GM18867 (cell line): ENCODE measurements at regions not wholly inside any gene's neighbourhood (a gene's known extent, or its start where the extent isn't known, plus 50 kb on each side); places are given as distances from the start of the nearest gene placed in this dataset.

ENCODE experiments used
- ATAC-seq: cut with Tn5 transposase; IDR thresholded peaks from one replicate; pipeline ENCODE4 v1.9.1; 2021; ENCODE audit warnings: mild to moderate bottlenecking, moderate library complexity; ENCODE audit not compliant: unreplicated experiment

GRCh38 chr3:153596401-153596800 lies 434.4 kb downstream of the RAP2B start:
- ATAC-seq: peak; percentile 75

DNA sequence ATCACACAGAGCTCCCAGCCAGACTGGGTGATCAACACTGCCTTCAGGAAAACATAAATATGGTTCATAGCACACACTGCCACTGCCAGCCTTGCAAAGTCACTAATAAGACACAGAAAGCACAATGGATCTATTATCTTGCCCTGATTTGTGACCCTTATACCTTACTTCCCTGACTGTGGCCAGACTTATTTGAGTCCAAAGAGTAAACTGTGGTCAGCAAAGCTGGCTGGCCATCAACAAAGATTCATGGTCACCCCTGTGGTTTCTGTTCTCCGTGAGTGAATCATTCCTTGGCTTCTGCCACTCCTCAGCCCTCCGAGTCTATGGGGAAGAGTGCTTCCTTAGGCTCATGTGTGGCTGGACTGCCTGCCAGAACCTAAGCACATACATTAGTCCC lies 437.7 kb downstream of the RAP2B start:
- no peak for ATAC-seq

DNA sequence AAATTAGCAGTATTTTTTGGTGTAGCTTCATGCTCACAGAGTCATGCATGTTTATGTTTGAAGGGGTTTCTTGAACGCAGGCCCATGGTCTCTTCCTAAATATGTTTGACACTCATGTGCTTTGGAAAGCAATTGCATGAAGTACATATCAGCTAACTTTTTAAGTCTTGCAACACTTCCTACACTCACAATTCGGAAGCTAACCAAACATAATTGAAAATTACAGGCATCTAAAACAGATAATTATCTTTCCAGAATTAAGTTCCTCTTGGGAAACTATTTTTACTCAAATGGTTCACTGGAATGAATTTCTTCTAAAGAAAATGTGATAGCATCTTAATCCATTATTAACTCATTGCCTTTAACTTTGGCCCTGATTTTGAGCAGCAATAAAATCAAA lies 438.9 kb downstream of the RAP2B start:
- ATAC-seq: no peak

GRCh38 chr3:153601374-153601853 lies 439.4 kb downstream of the RAP2B start:
- ATAC-seq: no peak

GRCh38 chr3:153602801-153603200 lies 440.8 kb downstream of the RAP2B start:
- no peak for ATAC-seq

GRCh38 chr3:153614140-153614539 lies 452.1 kb downstream of the RAP2B start:
- ATAC-seq: no peak

GRCh38 chr3:153614563-153614962 lies 452.5 kb downstream of the RAP2B start:
- ATAC-seq: no peak

GRCh38 chr3:153615863-153616262 lies 453.8 kb downstream of the RAP2B start:
- no peak for ATAC-seq

GRCh38 chr3:153617463-153617862 lies 455.4 kb downstream of the RAP2B start:
- ATAC-seq: no peak

- no peak for ATAC-seq
Observed at GRCh38 chr3:153618176-153618575, 456.1 kb downstream of the RAP2B start.

DNA sequence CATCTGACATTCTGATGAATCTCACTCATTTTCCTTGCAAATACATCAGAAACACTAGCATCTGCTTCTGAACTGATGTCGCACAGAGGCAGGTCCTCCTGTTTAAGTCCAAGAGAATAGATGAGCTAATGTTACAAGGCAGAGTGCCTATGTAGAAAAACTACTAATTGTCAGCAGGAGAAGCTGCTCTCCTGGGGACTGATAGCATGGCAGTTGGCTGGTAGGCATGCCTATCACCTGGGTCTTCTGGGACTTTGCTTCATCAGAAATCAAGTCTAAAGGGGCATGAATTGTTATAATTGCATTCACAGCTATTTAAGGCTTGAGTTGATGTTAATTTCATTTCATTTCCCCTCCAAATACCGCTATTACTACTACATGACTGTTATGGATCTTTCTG lies 457.2 kb downstream of the RAP2B start:
- ATAC-seq: no peak

- peak; percentile 98 for ATAC-seq
Observed at GRCh38 chr3:153621953-153622352, 459.9 kb downstream of the RAP2B start.

DNA sequence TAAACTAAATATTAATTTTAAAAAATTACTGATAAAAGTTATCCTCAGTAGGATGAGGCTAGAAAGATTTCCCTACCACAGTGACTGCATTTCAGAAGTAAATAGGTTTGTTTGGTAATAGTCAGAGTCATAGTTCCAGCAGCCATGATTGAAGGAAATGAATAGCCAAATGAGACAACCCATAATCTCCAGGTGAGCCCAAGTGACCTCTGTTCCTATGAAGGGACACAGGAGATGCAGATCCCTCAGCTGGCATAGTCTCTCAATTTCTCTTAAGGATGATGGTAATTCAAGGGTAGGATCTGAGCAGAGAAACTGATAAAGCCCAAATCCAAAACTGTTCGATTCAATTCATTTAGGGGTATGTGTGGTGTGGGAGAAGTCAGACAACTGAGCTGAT lies 461.8 kb downstream of the RAP2B start:
- no peak for ATAC-seq

DNA sequence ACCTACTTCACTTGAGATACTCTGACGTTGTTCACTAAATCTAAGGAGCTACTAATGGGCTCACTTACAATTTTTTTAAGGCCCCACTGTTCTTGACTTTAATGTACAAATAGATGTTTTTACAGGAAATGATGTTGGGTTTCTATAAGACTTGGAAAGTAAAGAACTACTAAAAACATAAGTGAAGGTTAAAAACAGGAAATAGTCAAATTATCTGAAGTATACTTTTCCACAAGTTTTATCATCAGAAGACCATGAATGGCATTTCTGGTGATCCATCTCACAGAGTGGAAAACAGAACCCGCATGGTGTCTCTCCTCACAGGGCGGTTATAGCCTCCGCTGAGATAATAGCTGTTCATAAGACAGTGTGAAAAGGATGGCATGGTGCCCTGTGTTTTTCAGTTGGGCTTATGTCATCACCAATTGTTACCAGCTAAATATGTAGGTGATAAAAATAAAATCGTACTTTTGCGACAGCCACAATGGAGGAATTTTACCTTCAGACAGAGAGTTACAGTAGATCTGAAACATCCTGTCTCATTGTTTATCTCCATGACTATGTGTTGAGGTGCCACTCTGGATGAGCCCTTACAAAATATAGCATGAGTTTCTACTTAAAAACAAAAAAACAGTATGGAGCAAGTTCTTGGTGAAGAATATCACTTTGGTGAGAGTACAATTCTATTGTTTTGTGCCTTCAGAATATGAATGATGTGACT lies 462.4 kb downstream of the RAP2B start:
- no peak for ATAC-seq

GRCh38 chr3:153625506-153625905 lies 463.5 kb downstream of the RAP2B start:
- no peak for ATAC-seq

DNA sequence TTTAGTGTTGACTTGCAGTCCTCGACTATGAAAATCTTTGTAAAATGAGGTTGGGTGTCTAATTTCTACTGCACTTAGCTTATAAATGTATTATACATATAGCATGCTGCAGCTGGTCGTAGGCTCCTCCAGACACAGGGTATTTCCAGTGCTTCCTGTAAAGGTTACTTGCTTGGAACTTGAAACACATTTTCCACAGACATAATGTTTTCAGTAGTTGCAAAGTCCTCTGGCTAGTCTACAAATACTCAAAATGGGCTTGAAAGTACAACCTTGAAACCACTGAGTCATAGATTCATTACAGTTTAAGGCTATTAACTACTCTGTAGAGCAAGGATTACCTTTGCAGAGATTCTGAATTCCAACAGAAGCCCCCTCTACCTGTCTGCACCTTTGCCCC lies 464.1 kb downstream of the RAP2B start:
- no peak for ATAC-seq

DNA sequence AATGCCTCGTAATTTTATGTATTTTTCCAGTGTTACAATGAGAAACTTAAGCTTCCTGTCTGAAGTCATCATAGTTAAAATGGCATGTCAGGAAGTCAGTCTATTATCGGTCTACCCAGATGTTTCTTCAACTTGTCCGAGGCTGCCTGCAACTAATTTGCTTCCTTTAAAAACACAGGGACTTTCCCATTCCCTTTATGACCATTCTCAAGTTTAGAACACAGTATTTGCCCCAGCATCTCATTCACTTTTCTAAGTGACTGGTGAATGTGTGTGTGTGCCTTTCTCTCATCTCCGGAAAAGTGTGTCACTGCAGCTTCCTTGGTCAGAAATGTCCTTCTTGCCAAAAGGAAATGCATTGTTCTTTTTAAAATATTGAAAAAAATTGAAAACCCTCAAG lies 466.6 kb downstream of the RAP2B start:
- ATAC-seq: no peak

DNA sequence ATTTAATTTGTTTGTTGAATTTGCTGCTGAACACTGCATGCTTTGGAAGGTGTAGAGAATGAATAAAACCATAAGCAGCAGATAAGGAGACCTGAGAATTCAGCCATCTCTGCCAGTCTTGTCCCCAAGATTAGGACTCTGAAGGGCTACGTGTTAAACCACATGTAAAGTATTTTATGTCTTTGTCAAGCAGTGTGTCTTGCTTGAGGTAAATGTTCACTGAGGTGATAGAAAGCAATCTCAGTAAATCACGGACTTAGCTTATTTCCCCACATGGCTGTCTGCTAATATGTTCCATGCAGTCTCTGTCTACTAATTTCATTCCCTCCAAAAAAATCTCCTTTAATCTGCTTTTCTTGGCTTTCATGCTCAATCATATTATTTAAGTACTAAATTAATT lies 467.1 kb downstream of the RAP2B start:
- ATAC-seq: no peak

DNA sequence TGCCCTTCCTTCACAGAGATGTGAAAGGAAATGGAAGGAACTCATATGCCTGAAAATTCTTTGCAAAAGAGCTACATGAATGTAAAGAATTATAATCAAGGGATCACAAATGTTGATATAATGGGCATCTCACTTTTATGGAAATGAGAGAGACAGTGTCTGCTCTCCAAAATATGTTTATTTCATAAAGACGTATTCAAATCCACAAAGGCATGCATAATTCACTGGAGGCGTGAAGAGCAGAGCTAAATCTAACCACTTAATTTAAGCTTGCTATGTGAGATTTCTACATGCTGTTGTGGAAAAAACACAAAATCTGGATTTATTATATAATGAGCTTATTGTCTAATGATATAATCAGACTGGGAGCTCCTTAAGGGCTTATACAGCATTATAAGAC lies 469.1 kb downstream of the RAP2B start:
- no peak for ATAC-seq

GRCh38 chr3:153631664-153632063 lies 469.6 kb downstream of the RAP2B start:
- ATAC-seq: no peak

GRCh38 chr3:153633407-153633806 lies 471.4 kb downstream of the RAP2B start:
- ATAC-seq: no peak

DNA sequence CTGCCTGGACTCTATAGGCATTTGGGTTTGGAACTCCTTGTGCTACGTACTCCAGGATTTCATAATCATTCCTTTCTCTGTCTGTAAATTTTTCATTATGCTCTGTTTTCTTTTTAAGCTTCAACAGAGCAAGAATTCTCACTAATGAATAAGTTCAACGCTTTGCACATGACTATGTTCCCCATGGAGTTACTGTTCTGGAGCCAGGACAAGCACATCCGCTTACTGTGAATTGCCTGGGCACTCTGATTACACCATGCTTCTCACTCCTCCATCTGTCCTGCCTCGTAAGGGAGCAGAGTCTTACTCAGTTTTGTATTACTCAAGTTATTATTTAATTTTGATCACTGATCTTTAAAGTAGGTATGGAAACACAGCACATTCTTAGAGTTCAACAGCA lies 472.7 kb downstream of the RAP2B start:
- ATAC-seq: no peak

DNA sequence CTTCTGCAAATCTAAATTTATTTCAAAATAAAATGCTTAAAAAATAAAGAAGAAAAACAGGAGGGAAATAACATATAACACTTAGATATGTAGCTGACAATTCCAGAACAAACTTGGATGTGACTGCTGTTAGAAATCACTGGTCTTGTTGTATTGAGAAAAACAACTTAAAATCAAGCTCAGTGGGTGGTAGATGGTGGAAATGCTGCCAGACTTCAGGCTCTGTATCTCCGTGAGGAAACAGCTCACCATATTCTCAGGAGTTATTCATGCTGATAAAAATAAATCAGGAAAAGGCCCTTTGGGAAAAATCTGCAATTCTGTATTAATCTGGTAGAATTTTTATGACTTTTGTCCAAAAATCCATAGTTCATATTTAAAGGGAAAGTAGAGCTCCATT lies 477.6 kb downstream of the RAP2B start:
- ATAC-seq: no peak
